ENCODE measurements at regions not wholly inside any gene's neighbourhood (a gene's known extent, or its start where the extent isn't known, plus 50 kb on each side); places are given as distances from the start of the nearest gene placed in this dataset.
"Not testable (repeated sequence)": the region's sequence is repeated elsewhere in the genome, so short reads cannot be mapped to it uniquely, and the experiment has no call there.

DNA sequence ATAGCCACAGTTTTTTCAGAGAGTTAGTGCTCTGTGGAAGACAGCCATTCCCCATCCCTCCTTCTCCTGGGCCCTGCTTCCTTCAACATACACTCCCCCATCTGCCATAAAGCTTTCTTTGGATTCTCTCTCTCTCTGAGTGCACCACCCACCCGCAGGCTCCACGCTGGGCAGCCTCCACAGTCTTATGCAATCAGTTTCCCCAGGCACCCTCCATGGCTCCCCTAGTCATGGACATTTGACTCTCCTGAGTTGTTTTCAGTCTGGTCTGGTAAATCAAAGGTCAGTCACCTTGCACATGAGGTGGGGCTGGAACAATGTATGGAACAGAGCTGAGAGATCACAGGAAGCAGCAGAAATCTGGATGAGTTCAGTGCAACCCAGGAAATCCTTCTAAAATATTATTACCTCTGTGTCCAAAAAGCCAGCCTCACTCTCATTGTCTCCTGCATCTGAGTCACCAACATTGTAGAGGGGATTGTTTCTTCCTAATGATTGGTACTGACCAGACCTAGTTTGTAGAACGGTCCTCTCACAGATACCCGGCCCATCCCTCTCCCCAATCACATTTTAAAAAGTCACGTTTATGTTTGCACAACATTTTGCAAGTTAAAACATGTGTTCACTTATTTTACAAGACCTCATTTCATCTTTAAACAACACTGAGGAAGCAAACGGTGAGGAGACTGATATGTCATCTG is 70.1 kb downstream of the CYCS start:
- Histone ChIP-seq H3K4me1 (ENCODE audit: control insufficient read depth in 3 of 3, insufficient read depth in 3 of 3, low read length in 3 of 3) (no peaks in the 10 kb centered on the region), H3K36me3 (ENCODE audit: control insufficient read depth in 3 of 3, insufficient read depth in 3 of 3, low read length in 3 of 3) (no peaks in the 10 kb centered on the region), H3K9me3 (ENCODE audit: control insufficient read depth in 3 of 3, low read length in 3 of 3) (no peaks in the 10 kb centered on the region), H3K4me3 (ENCODE audit: low read length in 3 of 3) (no peak overlapping the region), H3K27me3 (ENCODE audit: control insufficient read depth in 3 of 3, insufficient read depth in 3 of 3, low read length in 3 of 3) (peaks cover 0 to 3% (median 0%) of the 10 kb centered on the region in 3 donors), H3K9ac (ENCODE audit: low read depth in 1 of 3, low read length in 3 of 3) (no peak overlapping the region), H3K27ac (ENCODE audit: low read depth, low read length) (no peak overlapping the region)

GRCh38 chr7:25050223-25050622 is 70.2 kb upstream of the OSBPL3 start:
- H3K36me3 ChIP-seq (ENCODE audit: control insufficient read depth in 3 of 3, insufficient read depth in 3 of 3, low read length in 3 of 3), result no peaks in the 10 kb centered on the region
- peaks cover 0 to 4% (median 3%) of the 10 kb centered on the region in 3 donors for H3K27me3 ChIP-seq (ENCODE audit: control insufficient read depth in 3 of 3, insufficient read depth in 3 of 3, low read length in 3 of 3)
- no peaks in the 10 kb centered on the region for H3K9me3 ChIP-seq (ENCODE audit: control insufficient read depth in 3 of 3, low read length in 3 of 3)
- H3K4me3 ChIP-seq (ENCODE audit: low read length in 3 of 3), result no peak overlapping the region
- H3K9ac ChIP-seq (ENCODE audit: low read depth in 1 of 3, low read length in 3 of 3), result no peak overlapping the region
- H3K4me1 ChIP-seq (ENCODE audit: control insufficient read depth in 3 of 3, insufficient read depth in 3 of 3, low read length in 3 of 3), result no peaks in the 10 kb centered on the region
- H3K27ac ChIP-seq (ENCODE audit: low read depth, low read length), result no peak overlapping the region

GRCh38 chr7:25048444-25048834 is 68.5 kb upstream of the OSBPL3 start:
- no peaks in the 10 kb centered on the region for H3K4me1 ChIP-seq (ENCODE audit: control insufficient read depth in 3 of 3, insufficient read depth in 3 of 3, low read length in 3 of 3)
- no peaks in the 10 kb centered on the region for H3K36me3 ChIP-seq (ENCODE audit: control insufficient read depth in 3 of 3, insufficient read depth in 3 of 3, low read length in 3 of 3)
- H3K27me3 ChIP-seq (ENCODE audit: control insufficient read depth in 3 of 3, insufficient read depth in 3 of 3, low read length in 3 of 3), result peaks cover 0 to 4% (median under 1%) of the 10 kb centered on the region in 3 donors
- H3K9me3 ChIP-seq (ENCODE audit: control insufficient read depth in 3 of 3, low read length in 3 of 3), result no peaks in the 10 kb centered on the region
- no peak overlapping the region for H3K9ac ChIP-seq (ENCODE audit: low read depth in 1 of 3, low read length in 3 of 3)
- no peak overlapping the region for H3K4me3 ChIP-seq (ENCODE audit: low read length in 3 of 3)
- no peak overlapping the region for H3K27ac ChIP-seq (ENCODE audit: low read depth, low read length)

DNA sequence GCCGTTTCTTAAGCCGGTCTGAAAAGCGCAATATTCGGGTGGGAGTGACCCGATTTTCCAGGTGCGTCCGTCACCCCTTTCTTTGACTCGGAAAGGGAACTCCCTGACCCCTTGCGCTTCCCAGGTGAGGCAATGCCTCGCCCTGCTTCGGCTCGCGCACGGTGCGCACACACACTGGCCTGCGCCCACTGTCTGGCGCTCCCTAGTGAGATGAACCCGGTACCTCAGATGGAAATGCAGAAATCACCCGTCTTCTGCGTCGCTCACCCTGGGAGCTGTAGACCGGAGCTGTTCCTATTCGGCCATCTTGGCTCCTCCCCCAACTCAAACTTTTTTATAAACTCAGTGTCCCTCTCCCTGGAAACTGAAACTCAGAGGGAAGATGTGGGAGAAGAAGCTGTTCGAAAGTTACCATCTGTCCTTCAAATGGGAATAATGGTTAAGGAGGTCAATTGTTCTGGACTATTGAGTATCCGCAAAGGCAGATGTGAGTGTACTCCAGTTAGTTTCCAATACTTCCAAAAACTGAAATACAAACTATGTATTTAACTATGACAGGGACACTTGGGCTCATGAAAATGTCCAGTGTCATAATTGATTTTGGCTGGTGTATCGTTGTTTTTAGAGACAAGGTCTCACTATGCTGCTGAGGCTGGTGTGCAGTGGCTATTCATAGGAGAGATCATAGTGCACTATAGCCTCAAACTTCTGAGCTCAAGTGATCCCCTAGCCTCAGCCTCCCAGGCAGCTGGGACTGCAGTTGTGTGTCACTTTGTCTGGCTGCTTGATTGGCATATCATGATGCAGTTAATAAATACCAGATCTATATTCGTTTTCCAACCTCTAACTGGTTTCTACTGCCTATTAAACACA is 67.8 kb upstream of the OSBPL3 start:
- H3K9ac ChIP-seq (ENCODE audit: low read depth in 1 of 3, low read length in 3 of 3); H3K4me3 ChIP-seq (ENCODE audit: low read length in 3 of 3); H3K9me3 ChIP-seq (ENCODE audit: control insufficient read depth in 3 of 3, low read length in 3 of 3); H3K36me3 ChIP-seq (ENCODE audit: control insufficient read depth in 3 of 3, insufficient read depth in 3 of 3, low read length in 3 of 3); H3K4me1 ChIP-seq (ENCODE audit: control insufficient read depth in 3 of 3, insufficient read depth in 3 of 3, low read length in 3 of 3); H3K27me3 ChIP-seq (ENCODE audit: control insufficient read depth in 3 of 3, insufficient read depth in 3 of 3, low read length in 3 of 3); H3K27ac ChIP-seq (ENCODE audit: low read depth, low read length): not testable (repeated sequence)

DNA sequence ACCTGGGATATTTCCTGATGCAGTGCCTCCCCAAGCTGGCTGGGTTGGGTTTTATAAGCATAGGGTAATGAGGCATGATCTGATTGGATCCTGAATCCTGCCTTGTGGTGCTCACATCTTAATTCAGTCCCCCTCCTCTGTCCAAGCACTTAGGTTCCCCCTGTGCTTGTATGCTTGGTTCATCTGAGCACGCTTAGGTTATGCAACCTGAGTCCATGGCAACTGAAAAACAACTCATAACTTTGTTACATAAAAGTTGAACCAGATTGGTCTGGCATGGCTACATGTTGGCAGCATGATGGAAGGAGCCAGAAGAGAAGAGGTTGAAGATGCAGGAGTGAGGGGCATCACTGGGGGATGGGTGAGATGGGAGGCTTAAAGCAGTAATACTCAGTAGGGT is 57.3 kb upstream of the OSBPL3 start:
- no peaks in the 10 kb centered on the region for H3K36me3 ChIP-seq (ENCODE audit: control insufficient read depth in 3 of 3, insufficient read depth in 3 of 3, low read length in 3 of 3)
- H3K27ac ChIP-seq (ENCODE audit: low read depth, low read length), result no peak overlapping the region
- H3K9me3 ChIP-seq (ENCODE audit: control insufficient read depth in 3 of 3, low read length in 3 of 3), result peaks cover 0 to 6% (median 0%) of the 10 kb centered on the region in 3 donors
- no peaks in the 10 kb centered on the region for H3K27me3 ChIP-seq (ENCODE audit: control insufficient read depth in 3 of 3, insufficient read depth in 3 of 3, low read length in 3 of 3)
- no peaks in the 10 kb centered on the region for H3K4me1 ChIP-seq (ENCODE audit: control insufficient read depth in 3 of 3, insufficient read depth in 3 of 3, low read length in 3 of 3)
- no peak overlapping the region for H3K9ac ChIP-seq (ENCODE audit: low read depth in 1 of 3, low read length in 3 of 3)
- no peak overlapping the region for H3K4me3 ChIP-seq (ENCODE audit: low read length in 3 of 3)

- no peak overlapping the region for H3K27ac ChIP-seq (ENCODE audit: low read depth, low read length)
- H3K9me3 ChIP-seq (ENCODE audit: control insufficient read depth in 3 of 3, low read length in 3 of 3), result peaks cover 0 to 6% (median 0%) of the 10 kb centered on the region in 3 donors
- no peaks in the 10 kb centered on the region for H3K4me1 ChIP-seq (ENCODE audit: control insufficient read depth in 3 of 3, insufficient read depth in 3 of 3, low read length in 3 of 3)
- no peaks in the 10 kb centered on the region for H3K27me3 ChIP-seq (ENCODE audit: control insufficient read depth in 3 of 3, insufficient read depth in 3 of 3, low read length in 3 of 3)
- no peak overlapping the region for H3K9ac ChIP-seq (ENCODE audit: low read depth in 1 of 3, low read length in 3 of 3)
- H3K36me3 ChIP-seq (ENCODE audit: control insufficient read depth in 3 of 3, insufficient read depth in 3 of 3, low read length in 3 of 3), result no peaks in the 10 kb centered on the region
- H3K4me3 ChIP-seq (ENCODE audit: low read length in 3 of 3), result no peak overlapping the region
Observed at GRCh38 chr7:25035274-25035673, 55.3 kb upstream of the OSBPL3 start.

DNA sequence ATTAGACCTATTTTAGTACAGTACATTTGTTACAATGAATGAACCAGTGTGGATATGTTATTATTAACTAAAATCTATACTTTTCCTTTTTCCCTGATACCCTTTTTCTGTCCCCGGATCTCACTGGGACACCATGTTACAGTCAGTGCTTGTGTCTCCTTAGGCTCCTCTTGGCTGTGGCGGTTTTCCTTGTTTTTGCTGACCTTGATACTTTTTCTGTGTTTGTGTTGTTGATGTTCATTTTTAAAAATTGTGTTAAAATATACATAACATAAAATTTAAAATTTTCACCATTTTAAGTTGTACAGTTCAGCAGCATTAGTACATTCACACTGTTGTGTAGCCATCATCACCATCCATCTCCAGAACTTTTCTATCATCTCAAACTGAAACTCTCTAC is 54.2 kb upstream of the OSBPL3 start:
- Histone ChIP-seq H3K9me3 (ENCODE audit: control insufficient read depth in 3 of 3, low read length in 3 of 3) (peaks cover 0 to 6% (median 0%) of the 10 kb centered on the region in 3 donors), H3K27me3 (ENCODE audit: control insufficient read depth in 3 of 3, insufficient read depth in 3 of 3, low read length in 3 of 3) (no peaks in the 10 kb centered on the region), H3K36me3 (ENCODE audit: control insufficient read depth in 3 of 3, insufficient read depth in 3 of 3, low read length in 3 of 3) (no peaks in the 10 kb centered on the region)

DNA sequence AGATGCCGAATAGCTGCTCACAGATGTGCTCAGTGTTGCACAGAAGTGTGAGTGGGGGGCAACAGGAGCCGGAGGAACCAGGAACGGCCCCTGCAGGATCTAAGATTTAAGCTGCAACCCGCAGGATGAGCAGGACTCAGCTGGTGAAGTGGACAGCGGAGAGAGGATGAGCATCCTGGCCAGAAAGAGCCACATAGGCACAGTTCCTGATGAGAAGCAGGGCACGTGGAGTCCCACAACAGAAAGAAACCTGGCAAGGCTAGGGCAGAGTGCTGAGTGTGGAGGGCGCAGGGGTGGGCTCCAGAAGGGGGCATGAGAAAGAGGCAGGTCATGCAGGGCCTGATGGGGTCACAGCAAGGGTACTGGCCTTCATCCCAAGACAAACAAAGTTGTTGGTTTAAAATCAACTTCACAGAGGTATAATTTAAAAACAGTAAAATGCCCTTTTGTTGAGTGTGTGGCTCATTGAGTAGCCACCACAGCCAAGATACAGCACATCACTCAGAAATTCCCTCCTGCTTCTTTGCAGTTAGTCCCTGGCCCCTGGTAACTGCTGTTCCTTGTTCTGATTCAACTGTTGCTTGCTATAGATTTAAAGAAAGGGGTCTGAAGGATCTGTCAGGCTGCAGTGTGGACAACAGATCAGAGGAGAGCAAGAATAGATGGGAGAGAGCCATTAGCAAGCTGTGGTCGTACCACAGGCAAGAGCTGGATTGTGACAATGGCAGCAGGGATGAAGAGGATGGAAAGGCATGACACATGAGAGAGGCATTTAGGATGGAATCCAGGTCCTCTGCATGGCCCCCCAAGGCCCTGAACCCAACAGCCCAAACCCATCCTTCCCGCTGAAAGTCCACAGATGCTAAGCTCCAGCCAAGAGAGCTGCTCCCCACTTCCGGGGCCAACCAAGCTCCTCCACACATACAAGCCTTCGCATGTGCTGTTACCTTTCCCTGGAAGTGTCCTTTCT is 53.1 kb upstream of the OSBPL3 start:
- Histone ChIP-seq H3K4me3 (ENCODE audit: low read length in 3 of 3) (no peak overlapping the region), H3K36me3 (ENCODE audit: control insufficient read depth in 3 of 3, insufficient read depth in 3 of 3, low read length in 3 of 3) (no peaks in the 10 kb centered on the region), H3K27ac (ENCODE audit: low read depth, low read length) (no peak overlapping the region), H3K9ac (ENCODE audit: low read depth in 1 of 3, low read length in 3 of 3) (no peak overlapping the region), H3K9me3 (ENCODE audit: control insufficient read depth in 3 of 3, low read length in 3 of 3) (peaks cover 0 to 6% (median 0%) of the 10 kb centered on the region in 3 donors), H3K4me1 (ENCODE audit: control insufficient read depth in 3 of 3, insufficient read depth in 3 of 3, low read length in 3 of 3) (no peaks in the 10 kb centered on the region), H3K27me3 (ENCODE audit: control insufficient read depth in 3 of 3, insufficient read depth in 3 of 3, low read length in 3 of 3) (no peaks in the 10 kb centered on the region)

More for the DNA sequence above, 54.2 kb upstream of the OSBPL3 start:
- no peak overlapping the region for H3K9ac ChIP-seq (ENCODE audit: low read depth in 1 of 3, low read length in 3 of 3)
- H3K4me1 ChIP-seq (ENCODE audit: control insufficient read depth in 3 of 3, insufficient read depth in 3 of 3, low read length in 3 of 3), result no peaks in the 10 kb centered on the region
- H3K4me3 ChIP-seq (ENCODE audit: low read length in 3 of 3), result no peak overlapping the region
- H3K27ac ChIP-seq (ENCODE audit: low read depth, low read length), result no peak overlapping the region

DNA sequence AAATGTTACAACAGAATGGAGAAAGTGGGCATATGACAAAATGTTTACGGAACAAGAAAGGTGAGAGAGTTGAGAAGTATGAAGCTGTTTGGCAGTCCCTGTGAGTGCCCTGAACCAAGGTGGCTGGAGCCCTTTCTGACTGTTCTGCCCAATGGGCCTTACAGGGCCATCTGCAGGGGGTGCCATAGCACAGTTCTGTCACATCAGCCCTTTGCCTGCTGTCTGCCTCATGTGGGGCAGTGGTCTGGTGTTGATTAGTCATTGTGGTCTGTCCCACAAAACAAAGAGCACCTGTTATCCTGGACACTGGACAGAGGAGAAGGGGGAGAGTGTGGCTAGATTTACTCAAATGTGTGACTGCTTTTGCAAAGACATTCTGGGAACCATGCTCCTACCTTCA is 51.5 kb upstream of the OSBPL3 start:
- H3K4me1 ChIP-seq (ENCODE audit: control insufficient read depth in 3 of 3, insufficient read depth in 3 of 3, low read length in 3 of 3), result no peaks in the 10 kb centered on the region
- H3K9ac ChIP-seq (ENCODE audit: low read depth in 1 of 3, low read length in 3 of 3), result no peak overlapping the region
- no peak overlapping the region for H3K27ac ChIP-seq (ENCODE audit: low read depth, low read length)
- no peaks in the 10 kb centered on the region for H3K36me3 ChIP-seq (ENCODE audit: control insufficient read depth in 3 of 3, insufficient read depth in 3 of 3, low read length in 3 of 3)
- H3K4me3 ChIP-seq (ENCODE audit: low read length in 3 of 3), result no peak overlapping the region
- no peaks in the 10 kb centered on the region for H3K27me3 ChIP-seq (ENCODE audit: control insufficient read depth in 3 of 3, insufficient read depth in 3 of 3, low read length in 3 of 3)
- H3K9me3 ChIP-seq (ENCODE audit: control insufficient read depth in 3 of 3, low read length in 3 of 3), result peaks cover 0 to 3% (median 0%) of the 10 kb centered on the region in 3 donors

Measured in skeletal muscle tissue (tissue), 3 donors.